Left lung (tissue), 4 donors: ENCODE measurements at regions not wholly inside any gene's neighbourhood (a gene's known extent, or its start where the extent isn't known, plus 50 kb on each side); places are given as distances from the start of the nearest gene placed in this dataset.
"Not testable (repeated sequence)": the region's sequence is repeated elsewhere in the genome, so short reads cannot be mapped to it uniquely, and the experiment has no call there.

ENCODE experiments used
- ATAC-seq: fragments of 200-7000 bp; cut with Tn5 transposase; one replicate; pipeline ENCODE4 v1.9.1; 2020; ENCODE audit warnings: moderate library complexity
- DNase-seq, 4 donors: peaks; one replicate each; pipeline ENCODE4 v3.0.0-alpha.2; 2013 to 2020
- H3K27ac ChIP-seq, 2 donors: fragments of 200-600 bp; sonication (generic) in 1 of 2; one replicate each; pipeline versions ENCODE4 v1.5.0 to v1.8.0; 2020 to 2021
- H3K27me3 ChIP-seq, 2 donors: fragments of 200-600 bp; sonication (generic) in 1 of 2; one replicate each; pipeline versions ENCODE4 v1.5.0 to v1.8.0; 2020 to 2021
- H3K36me3 ChIP-seq, 2 donors: fragments of 200-600 bp; sonication (generic) in 1 of 2; one replicate each; pipeline versions ENCODE4 v1.5.0 to v1.8.0; 2020 to 2021
- H3K4me1 ChIP-seq, 2 donors: fragments of 200-600 bp; one replicate each; pipeline ENCODE4 v1.8.0; 2021
- H3K4me3 ChIP-seq, 2 donors: fragments of 200-600 bp; sonication (generic) in 1 of 2; one replicate each; pipeline versions ENCODE4 v1.5.0 to v1.8.0; 2020 to 2021; ENCODE audit warnings: mild to moderate bottlenecking in 1 of 2
- H3K9me3 ChIP-seq, 2 donors: fragments of 200-600 bp; sonication (generic) in 1 of 2; one replicate each; pipeline versions ENCODE4 v1.5.0 to v1.8.0; 2020 to 2021
- CTCF ChIP-seq, 2 donors: fragments of 200-600 bp; sonication (generic) in 1 of 2; IDR thresholded peaks; one replicate each; pipeline versions ENCODE4 v1.5.0 to v1.8.0; 2021; ENCODE audit warnings: antibody characterized with exemption in 2 of 2
- intact Hi-C, 2 donors: fragments of 100-400 bp; cut with DNase I; formaldehyde crosslinking; loops; one replicate each; pipeline versions ENCODE4 v1.11.2 to v1.14.2; 2022
- donor health status: DM: no; HTN: yes; CAD: no.
- donor health status: DM: no; HTN: no; CAD: no.

GRCh38 chr18:1665079-1665478, 760.4 kb downstream of the ADCYAP1 start:
- H3K4me3 ChIP-seq = no peak overlapping the region
- no peak overlapping the region for H3K27ac ChIP-seq
- TF ChIP-seq CTCF (IDR thresholded peaks at IDR 0.05) = no peak
- peaks cover 0 to 3% of the 10 kb centered on the region in 2 donors for H3K4me1 ChIP-seq
- DNase-seq (no peak), ATAC-seq (no peak)
- no peaks in the 10 kb centered on the region for H3K36me3 ChIP-seq
- H3K9me3 ChIP-seq = no peaks in the 10 kb centered on the region
- H3K27me3 ChIP-seq = no peaks in the 10 kb centered on the region
- intact Hi-C loops = no loop called here

- Histone ChIP-seq H3K4me1 (no peaks in the 10 kb centered on the region), H3K27ac (no peak overlapping the region), H3K4me3 (no peak overlapping the region), H3K36me3 (no peaks in the 10 kb centered on the region), H3K9me3 (peaks cover 0 to 8% of the 10 kb centered on the region in 2 donors), H3K27me3 (no peaks in the 10 kb centered on the region)
- DNase-seq (no peak), ATAC-seq (no peak)
- intact Hi-C loops = no loop called here
- TF ChIP-seq CTCF (IDR thresholded peaks at IDR 0.05) = no peak
These were observed 763.6 kb downstream of the ADCYAP1 start for GRCh38 chr18:1668279-1668678.

GRCh38 chr18:1671710-1672109, 767.0 kb downstream of the ADCYAP1 start:
- H3K9me3 ChIP-seq, H3K36me3 ChIP-seq, H3K4me1 ChIP-seq, ATAC-seq, DNase-seq, H3K27ac ChIP-seq, H3K4me3 ChIP-seq, intact Hi-C loops, H3K27me3 ChIP-seq: not testable (repeated sequence)

GRCh38 chr18:1676387-1676786, 771.7 kb downstream of the ADCYAP1 start:
- Histone ChIP-seq H3K36me3 (no peaks in the 10 kb centered on the region), H3K9me3 (peaks cover 0 to 6% of the 10 kb centered on the region in 2 donors), H3K4me1 (no peaks in the 10 kb centered on the region), H3K27me3 (no peaks in the 10 kb centered on the region), H3K27ac (no peak overlapping the region), H3K4me3 (no peak overlapping the region)
- DNase-seq (no peak), ATAC-seq (no peak)
- no peak for TF ChIP-seq CTCF (IDR thresholded peaks at IDR 0.05)
- intact Hi-C loops = no loop called here

GRCh38 chr18:1680108-1680507, 775.4 kb downstream of the ADCYAP1 start:
- Histone ChIP-seq H3K27me3 (no peaks in the 10 kb centered on the region), H3K9me3 (no peaks in the 10 kb centered on the region), H3K27ac (no peak overlapping the region), H3K36me3 (no peaks in the 10 kb centered on the region), H3K4me1 (no peaks in the 10 kb centered on the region), H3K4me3 (no peak overlapping the region)
- ATAC-seq (no peak), DNase-seq (no peak)
- intact Hi-C loops = no loop called here
- no peak for TF ChIP-seq CTCF (IDR thresholded peaks at IDR 0.05)

GRCh38 chr18:1691863-1692262, 787.2 kb downstream of the ADCYAP1 start:
- Histone ChIP-seq H3K4me1 (no peaks in the 10 kb centered on the region), H3K36me3 (no peaks in the 10 kb centered on the region), H3K27me3 (no peaks in the 10 kb centered on the region), H3K4me3 (no peak overlapping the region), H3K9me3 (no peaks in the 10 kb centered on the region), H3K27ac (no peak overlapping the region)
- no peak for ATAC-seq
- TF ChIP-seq CTCF (IDR thresholded peaks at IDR 0.05) = no peak
- intact Hi-C loops = no loop called here
- no peak for DNase-seq
